Prostate gland (tissue), 2 donors: ENCODE measurements at regions not wholly inside any gene's neighbourhood (a gene's known extent, or its start where the extent isn't known, plus 50 kb on each side); places are given as distances from the start of the nearest gene placed in this dataset.

Experiments
- CTCF ChIP-seq, 4 experiments: fragments of 200-600 bp in 2 of 4; fragments of 450-650 bp in 2 of 4; sonication (generic) in 2 of 4; IDR thresholded peaks; 1 replicate in 3 of 4; 2 replicates in 1 of 4; pipeline ENCODE4 v1.5.1; 2016 to 2019; ENCODE audit warnings: antibody characterized with exemption in 4 of 4, mild to moderate bottlenecking in 2 of 4, moderate library complexity in 2 of 4
- POLR2A ChIP-seq: fragments of 450-650 bp; IDR thresholded peaks from one replicate; pipeline ENCODE4 v1.6.1; 2016; ENCODE audit warnings: antibody characterized with exemption, mild to moderate bottlenecking

- TF ChIP-seq CTCF (IDR thresholded peaks at IDR 0.05) (no peak), POLR2A (no peak)
These were observed 86.6 kb upstream of the S1PR1 start for GRCh38 chr1:101150266-101150665.
